CD4-positive, alpha-beta T cell treated with Interleukin-21 for 1 hour (primary cell): ENCODE measurements at regions not wholly inside any gene's neighbourhood (a gene's known extent, or its start where the extent isn't known, plus 50 kb on each side); places are given as distances from the start of the nearest gene placed in this dataset.
"Not testable (repeated sequence)": the region's sequence is repeated elsewhere in the genome, so short reads cannot be mapped to it uniquely, and the experiment has no call there.

Source experiments
- DNase-seq: peaks from one replicate; pipeline ENCODE4 v3.0.0-alpha.2; 2020

DNA sequence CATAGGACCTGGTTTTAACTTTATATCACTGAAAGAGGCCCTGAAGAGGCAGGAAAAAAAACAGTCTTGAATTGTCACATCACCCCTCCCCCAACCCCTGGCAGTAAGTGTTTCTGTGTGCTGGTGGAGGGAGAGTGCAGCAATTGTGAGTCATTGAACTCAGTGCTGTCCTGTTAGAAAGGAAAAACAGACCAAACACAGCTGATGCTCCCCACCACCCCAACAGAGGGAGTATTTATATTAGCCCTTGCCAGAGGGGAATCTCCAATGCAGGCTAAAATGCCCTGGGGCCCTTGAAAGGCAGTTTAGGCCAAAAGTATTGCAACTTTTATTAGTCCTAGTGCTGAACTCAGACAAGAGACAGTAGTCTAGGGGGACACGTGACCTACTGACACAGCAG is 197.8 kb upstream of the AGTR2 start:
- DNase-seq = no peak

DNA sequence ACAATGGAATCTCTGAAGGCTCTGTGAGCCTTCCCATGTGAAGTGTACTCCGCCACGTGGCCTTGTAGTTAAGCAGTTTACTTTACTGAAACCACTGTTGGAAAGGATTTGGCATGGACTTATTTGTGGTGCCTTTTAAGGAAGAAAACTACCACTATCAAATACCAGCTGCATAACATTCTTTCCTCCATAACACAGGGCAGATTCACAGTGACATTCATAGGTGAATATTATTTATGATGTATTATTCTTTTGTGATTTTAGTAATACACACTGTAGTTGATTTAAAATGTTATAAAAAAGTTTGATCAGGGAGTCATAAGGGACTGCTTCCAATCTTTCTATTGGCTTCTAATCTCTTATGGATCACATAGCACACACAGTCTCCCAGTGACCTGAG is 192.5 kb upstream of the AGTR2 start:
- no peak for DNase-seq

DNA sequence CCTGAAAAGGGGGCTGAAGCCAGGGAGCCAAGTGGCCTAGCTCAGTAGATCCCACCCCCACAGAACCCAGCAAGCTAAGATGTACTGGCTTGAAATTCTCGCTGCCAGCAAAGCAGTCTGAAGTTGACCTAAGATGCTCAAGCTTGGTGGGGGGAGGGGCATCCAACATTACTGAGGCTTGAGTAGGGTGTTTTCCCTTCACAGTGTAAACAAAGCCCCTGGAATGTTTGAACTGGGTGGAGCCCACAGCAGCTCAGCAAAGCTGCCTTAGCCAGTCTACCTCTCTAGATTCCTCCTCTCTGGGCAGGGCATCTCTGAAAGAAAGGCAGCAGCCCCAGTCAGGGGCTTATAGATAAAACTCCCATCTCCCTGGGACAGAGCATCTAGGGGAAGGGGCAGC is 187.4 kb upstream of the AGTR2 start:
- not testable (repeated sequence) for DNase-seq

DNA sequence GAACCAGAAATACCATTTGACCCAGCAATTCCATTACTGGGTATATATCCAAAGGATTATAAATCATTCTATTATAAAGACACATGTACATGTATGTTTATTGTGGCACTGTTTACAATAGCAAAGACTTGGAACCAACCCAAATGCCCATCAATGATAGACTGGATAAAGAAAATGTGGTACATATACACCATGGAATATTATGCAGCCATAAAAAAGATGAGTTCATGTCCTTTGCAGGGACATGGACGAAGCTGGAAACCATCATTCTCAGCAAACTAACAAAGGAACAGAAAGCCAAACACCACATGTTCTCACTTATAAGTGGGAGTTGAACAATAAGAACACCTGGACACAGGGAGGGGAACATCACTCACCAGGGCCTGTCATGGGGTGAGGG is 183.1 kb upstream of the AGTR2 start:
- not testable (repeated sequence) for DNase-seq

DNA sequence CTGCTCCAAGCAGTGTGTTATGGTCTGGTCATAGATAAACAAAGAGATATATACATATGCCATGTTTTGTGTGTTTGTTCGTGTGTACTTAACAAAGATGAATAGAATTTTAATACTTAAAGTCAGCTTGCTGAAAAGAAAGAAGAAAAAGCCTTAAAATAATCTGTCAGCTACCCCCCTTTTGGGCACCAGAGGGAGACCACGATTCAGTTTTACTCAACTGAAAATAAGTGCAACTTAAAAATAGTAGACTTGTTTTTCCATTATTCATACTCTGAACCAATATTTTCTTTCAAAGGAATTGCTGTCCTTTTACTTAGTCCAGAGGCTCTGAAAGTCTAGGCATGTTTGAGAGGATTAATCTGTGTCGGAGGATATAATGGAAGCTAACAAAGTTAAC is 181.7 kb upstream of the AGTR2 start:
- DNase-seq = no peak

DNA sequence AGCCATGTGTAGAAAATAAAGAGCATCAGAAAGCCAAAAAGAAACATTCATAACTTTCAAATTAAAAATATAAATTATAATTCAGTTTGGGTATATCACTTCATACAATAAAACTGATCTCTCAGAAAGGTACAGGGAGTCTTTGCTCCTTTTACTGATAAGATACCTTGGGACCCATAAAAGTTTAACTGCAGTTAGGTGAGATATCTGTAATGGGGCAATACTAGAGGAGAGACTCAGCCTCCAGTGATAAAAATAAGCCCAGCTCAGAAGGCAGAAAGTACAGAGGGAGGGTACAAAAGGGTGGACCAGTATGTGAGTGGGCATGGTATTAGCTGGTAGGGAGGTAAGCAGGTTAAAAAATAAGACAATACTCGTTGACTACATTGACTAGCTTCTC is 180.9 kb upstream of the AGTR2 start:
- DNase-seq = no peak

DNA sequence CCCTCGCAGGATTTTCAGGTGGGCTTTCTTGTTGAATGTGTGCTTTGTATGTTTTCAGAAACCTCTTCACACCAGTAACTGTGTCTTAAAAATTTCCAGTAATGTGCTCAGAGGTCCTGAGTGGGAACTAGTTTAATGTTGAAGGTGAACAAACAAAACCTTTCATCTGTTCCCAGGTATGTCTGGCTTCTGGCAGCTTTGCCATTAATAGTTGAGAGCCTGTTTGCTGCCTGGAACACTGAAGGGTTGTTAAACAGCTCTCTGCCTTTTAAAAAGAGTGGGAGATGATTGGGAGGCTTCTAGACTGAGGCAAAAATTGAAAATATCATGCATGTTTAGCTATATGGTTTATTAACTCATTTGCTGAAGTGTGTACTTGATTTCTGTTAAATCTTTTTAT is 161.2 kb upstream of the AGTR2 start:
- no peak for DNase-seq

DNA sequence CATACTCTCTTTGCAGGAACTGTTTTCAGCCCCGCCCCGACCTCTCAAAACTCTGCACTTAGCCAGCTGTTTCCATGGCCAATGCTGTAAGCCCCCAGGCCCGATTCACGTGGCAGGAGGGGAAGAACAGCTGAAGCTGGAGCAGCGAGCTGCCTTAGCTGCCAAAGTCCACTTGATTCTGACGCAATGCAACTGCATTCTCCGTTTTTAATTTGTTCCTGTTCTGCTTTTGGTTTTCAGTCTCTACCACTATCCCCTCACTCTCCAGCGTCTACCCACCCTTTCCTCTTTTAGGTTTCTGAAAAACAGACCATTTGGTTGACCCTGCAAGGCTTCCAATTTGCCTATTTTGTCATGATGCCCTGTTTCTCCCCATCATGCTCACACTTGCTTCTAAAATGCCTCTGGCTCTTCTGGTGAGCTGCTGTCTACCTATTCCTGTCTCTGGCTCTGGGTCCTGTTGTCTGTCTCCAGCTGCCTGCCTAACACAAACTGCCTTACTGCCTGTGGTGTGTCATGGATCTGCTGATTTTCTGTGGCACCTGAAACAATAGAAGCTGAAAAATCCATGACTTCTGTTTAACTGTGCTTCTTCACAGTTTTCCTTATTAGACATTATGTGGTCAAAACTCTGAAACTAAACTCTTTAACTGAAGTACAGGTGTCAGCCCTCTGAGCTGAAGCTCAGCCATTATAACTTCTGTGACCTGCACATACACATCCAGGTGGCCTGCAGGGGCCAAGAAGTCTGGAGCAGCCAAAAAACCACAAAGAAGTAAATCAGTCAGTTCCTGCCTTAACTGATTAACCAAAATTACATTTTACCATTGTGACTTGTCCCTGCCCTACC is 160.5 kb upstream of the AGTR2 start:
- DNase-seq = no peak

DNA sequence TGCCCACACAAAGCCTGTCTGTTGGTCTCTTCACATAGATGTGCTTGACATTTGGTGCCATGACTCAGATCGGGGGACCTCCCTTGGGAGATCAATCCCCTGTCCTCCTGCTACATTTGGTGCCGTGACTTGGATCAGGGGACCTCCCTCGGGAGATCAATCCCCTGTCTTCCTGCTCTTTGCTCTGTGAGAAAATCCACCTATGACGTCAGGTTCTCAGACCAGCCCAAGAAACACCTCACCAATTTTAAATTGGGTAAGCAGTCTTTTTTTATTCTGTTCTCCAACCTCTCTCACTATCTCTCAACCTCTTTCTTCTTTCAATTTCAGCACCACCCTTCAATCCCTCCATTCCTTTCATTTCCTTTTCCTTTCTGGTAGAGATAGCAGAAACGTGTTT is 159.6 kb upstream of the AGTR2 start:
- no peak for DNase-seq

DNA sequence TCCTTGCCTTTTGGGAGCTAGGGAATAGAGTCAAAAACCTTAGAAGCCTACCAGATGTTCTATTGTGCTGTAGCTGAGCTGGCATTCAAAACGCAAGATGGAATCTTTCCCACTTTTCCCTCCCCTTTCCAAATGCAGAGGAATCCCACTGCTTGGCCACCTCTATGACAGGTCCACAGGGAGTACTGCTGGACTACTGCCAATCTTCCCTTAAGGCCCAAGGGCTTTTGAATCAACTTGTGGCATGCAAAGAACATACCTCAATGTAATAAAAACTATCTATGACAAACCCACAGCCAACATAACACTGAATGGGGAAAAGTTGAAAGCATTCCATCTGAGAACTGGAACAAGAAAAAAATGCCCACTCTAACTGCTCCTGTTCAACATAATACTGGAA is 139.2 kb upstream of the AGTR2 start:
- DNase-seq = no peak
